ENCODE measurements at regions not wholly inside any gene's neighbourhood (a gene's known extent, or its start where the extent isn't known, plus 50 kb on each side); places are given as distances from the start of the nearest gene placed in this dataset.
A peak's percentile ranks its signal among the peaks of the same experiment; 100 is the strongest.

DNA sequence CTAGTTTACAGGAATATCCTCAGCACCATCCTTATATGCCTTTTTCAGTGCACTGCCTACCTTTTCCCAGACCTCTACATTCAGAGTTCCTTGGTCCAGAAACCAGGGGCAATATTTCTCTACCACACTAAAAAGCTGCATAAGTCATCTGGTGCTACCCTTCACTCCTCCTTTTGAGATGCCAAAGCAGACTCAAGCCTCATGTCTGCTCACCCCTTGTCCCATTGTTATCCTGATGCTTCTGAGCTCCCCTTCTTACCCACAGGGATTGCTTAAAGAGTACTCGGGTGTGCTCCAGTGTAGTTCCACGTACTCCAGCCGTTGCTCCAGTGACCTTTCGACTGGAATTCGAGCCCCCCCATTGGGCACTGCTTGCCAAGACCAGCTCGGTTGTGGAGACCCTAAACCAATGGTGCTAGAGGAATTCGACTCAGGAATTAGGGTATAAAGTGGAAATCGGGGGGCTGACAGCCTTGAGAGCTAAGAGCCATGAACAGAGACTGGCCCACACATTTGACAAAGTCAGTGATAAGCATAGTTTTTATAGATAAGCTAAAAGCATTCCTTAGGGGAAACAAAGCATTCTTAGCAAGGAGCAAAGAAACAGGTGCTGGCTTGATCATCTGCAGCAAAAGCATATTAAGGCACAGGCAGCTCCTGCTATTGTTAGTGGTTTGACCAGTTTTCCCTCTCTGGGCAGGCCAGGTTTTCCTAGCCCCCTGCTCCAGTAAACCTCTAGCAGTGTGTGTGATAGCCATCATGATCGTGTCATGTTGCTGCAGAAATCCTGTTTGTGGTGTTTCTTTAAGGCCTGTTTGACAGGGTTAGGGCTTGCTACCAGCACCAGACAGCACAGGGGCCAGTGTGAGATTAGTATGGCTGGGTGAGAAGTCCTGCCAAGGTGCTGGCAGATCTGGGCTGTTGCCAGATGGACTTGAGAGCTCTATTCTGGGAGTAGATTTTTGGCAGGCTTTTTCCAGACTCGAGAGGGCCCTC is 57.5 kb upstream of the WDR1 start:
- no peak for DNase-seq

DNA sequence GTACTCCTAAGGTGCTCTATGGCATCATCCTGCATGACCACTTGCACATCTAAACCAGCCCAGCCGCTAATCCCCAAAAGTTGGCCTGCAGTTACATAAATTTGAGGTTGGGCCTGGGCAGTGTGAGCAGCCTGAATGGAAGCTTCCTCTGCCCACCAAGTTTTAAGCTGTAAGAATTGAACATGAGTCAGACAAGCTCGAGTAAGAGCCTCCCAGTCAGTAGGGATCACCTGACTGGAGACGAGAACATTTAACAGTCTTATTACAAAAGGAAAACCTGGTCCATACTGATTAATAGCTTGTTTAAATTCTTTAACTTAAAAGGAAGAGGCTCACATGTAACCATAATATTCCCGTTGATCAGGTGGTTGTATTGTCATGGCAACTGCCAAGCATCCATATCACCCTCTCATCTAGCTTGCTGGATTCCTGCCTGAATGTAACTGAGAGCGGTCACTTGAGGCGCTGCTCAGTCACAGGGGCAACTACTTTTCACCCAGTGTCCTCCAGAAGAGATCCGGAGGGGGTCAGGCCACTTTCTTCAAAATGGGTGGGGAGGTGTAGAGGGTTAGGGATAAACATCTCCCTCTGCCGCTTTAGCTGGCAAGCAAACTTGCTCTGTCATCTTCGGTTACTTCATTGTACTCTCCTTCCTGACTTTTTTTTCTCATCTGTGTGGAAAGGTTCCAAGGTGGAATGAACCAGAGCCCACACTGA is 56.6 kb upstream of the WDR1 start:
- peak in 2 of 4 experiments; percentile 33 to 34 for DNase-seq

DNA sequence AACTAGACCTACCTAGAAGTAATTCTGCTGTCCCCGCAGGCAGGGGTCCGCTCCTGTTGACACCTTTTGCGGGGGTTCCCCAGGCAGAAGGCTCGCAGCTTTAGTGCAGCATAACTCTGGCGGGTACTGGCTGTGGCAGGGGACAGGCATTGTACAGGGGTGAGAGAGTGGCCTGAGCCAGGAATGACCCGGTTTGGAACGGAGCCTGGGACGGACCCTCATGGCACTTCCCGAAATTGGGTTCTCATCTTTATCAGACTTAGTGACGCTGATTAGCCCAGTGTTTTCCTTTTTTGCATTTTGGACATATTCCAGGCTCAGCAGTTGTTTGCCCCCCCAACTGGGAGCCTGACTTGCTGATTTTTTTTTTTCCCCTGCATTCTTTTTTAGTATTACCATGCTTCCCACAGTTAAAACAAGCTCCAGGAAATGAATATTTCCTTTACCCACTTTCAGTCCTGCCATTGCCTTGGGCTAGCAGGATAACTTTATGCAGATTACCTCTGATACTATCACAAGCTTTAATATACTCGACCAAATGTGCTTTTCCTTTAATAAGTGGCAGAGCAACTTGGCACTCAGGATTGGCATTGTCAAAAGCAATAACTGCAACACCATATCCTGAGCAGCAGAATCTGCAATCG is 55.8 kb upstream of the WDR1 start:
- no peak for DNase-seq

DNA sequence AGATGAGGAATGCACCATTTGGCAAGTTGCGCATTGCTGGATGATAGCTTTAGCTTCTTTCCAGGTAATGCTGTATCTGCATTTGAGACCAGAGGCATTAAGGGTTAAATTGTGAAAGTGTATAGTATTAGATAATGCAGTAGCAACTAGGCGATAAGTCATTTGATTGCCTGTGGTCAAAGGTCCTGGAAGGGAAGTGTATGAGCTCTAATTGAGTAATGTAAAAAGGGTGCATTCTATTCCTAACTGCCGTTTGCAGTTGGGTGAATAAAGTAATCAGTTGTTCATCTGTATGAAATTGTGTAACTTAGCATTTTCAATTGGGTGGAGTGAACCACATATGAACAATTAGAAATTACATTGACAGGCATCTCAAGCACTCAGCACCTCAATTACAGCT is 54.5 kb upstream of the WDR1 start:
- DNase-seq = peak in 3 of 4 experiments; percentile 9 to 35 (median 24)

DNA sequence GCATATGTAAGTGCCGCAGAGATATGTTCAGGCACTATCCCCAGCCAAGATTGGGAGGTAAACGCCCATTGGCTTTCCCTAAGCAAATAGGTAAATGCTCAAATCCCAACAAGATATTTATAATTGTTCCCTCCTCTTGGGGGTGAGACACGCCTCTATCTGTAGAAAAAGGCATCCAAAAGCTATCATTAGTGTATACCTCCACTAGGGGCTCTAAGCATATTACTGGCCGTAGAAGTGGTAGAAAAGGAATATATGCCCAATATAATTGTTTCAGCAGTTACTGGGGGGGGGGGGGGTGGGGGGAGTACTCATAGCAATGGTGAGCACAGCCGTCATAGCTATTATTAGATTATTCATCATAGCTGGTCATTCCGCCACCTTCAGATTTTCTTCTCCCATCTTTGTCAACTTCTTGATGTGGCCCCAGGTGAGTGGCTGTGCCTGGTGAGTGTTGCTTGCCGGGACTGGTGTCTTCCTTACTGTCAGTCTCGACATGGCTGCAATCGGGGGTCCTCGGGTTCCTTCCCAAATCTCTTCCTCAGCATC is 53.3 kb upstream of the WDR1 start:
- no peak for DNase-seq

DNA sequence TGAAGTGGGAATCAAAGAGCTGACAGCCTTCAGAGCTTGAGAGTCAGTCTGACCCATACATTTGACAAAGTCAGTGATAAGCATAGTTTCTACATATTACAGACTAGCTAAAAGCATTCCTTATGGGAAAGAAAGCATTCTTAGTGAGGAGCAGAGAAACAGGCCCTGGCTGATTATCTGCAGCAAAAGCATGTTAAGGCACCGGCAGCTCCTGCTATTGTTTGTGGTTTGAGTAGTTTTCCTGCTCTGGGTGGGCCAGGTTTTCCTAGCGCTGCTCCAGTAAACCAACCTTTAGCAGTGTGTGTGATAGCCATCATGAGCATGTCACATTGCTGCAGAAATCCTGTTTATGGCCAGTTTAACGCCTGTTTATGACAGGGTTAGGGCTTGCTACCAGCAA is 51.6 kb upstream of the WDR1 start:
- DNase-seq = no peak

DNA sequence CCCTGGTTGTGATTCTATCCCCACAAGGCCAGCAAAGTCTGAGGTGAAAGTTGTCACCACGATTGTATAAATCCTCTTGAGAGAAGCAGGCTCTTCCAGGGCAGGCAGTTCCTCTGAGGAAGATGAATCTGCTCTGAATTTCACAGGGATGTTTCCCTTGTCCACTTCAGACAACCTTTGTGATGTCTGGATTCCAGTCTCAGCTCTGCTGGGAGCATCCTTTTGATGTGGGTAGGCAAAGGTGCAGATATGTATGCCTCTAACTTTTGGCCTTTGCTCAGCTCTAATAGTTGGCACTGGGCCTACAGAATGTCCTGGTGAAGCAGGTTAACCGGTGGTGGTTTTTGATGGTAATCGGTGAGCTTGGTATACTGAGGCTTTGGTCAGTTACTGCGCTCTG is 50.6 kb upstream of the WDR1 start:
- DNase-seq = no peak
